K562 (cell line): ENCODE measurements at regions not wholly inside any gene's neighbourhood (a gene's known extent, or its start where the extent isn't known, plus 50 kb on each side); places are given as distances from the start of the nearest gene placed in this dataset.

ENCODE experiments used
- BCLAF1 ChIP-seq, 2 experiments: fragments of 450-650 bp in 1 of 2; IDR thresholded peaks; 2 replicates each; pipeline ENCODE4 v1.6.1; 2011 to 2017; ENCODE audit warnings: low read depth in 2 of 2, antibody characterized with exemption in 1 of 2, borderline replicate concordance in 1 of 2, low read length in 1 of 2, mild to moderate bottlenecking in 1 of 2, mixed read lengths in 1 of 2; ENCODE audit not compliant: control insufficient read depth in 1 of 2
- CTCF ChIP-seq, 3 experiments: IDR thresholded peaks in 2 of 3; conservative IDR thresholded peaks in 1 of 3; 2 replicates each; pipeline ENCODE4 v1.5.1; 2011 to 2012; ENCODE audit warnings: low read length in 3 of 3, mild to moderate bottlenecking in 3 of 3, control low read depth in 2 of 3, improper control_type of control experiment in 1 of 3, inconsistent platforms in 1 of 3, low read depth in 1 of 3, mixed read lengths in 1 of 3, moderate library complexity in 1 of 3; ENCODE audit not compliant: insufficient read depth in 2 of 3
- ELK1 ChIP-seq: sonication (generic); formaldehyde crosslinking; IDR thresholded peaks from 2 replicates; pipeline ENCODE4 v1.8.1; 2022; ENCODE audit warnings: missing genetic modification reagents
- ESRRA ChIP-seq: fragments of 450-650 bp; IDR thresholded peaks from 2 replicates; pipeline ENCODE4 v1.6.1; 2014; ENCODE audit warnings: low read depth, mild to moderate bottlenecking, moderate library complexity, borderline replicate concordance
- HNRNPK ChIP-seq: fragments of 200-400 bp; formaldehyde crosslinking; IDR thresholded peaks from one replicate; pipeline ENCODE4 v1.6.1; 2018; ENCODE audit warnings: mild to moderate bottlenecking, low read depth, low read length; ENCODE audit not compliant: poor library complexity, severe bottlenecking
- HNRNPUL1 ChIP-seq: fragments of 200-400 bp; formaldehyde crosslinking; IDR thresholded peaks from 2 replicates; pipeline ENCODE4 v1.6.1; 2017; ENCODE audit warnings: low read length
- JUNB ChIP-seq: fragments of 450-650 bp; formaldehyde crosslinking; conservative IDR thresholded peaks from 2 replicates; pipeline ENCODE4 v1.4.0; 2020; ENCODE audit warnings: mild to moderate bottlenecking
- KDM4B ChIP-seq, 2 experiments: fragments of 450-650 bp in 1 of 2; sonication (generic) in 1 of 2; IDR thresholded peaks; 2 replicates each; pipeline ENCODE4 v1.6.1; 2016 to 2017; ENCODE audit warnings: borderline replicate concordance in 2 of 2, antibody characterized with exemption in 1 of 2, low read depth in 1 of 2, mild to moderate bottlenecking in 1 of 2
- MXI1 ChIP-seq: IDR thresholded peaks from 2 replicates; pipeline ENCODE4 v1.6.1; 2011; ENCODE audit warnings: low read depth, mild to moderate bottlenecking, improper control_type of control experiment, low read length
- POLR2A ChIP-seq: fragments of 450-650 bp; conservative IDR thresholded peaks from 2 replicates; pipeline ENCODE4 v1.6.1; 2016
- SMARCA5 ChIP-seq: fragments of 450-650 bp; IDR thresholded peaks from 2 replicates; pipeline ENCODE4 v1.6.1; 2016
- ZHX1 ChIP-seq: fragments of 150-350 bp; conservative IDR thresholded peaks from 2 replicates; pipeline ENCODE4 v1.6.1; 2014; ENCODE audit warnings: low read length
- ZNF644 ChIP-seq: fragments of 200-800 bp; sonication (Bioruptor generic); IDR thresholded peaks from 2 replicates; pipeline ENCODE4 v1.6.1; 2016; ENCODE audit warnings: low read depth, missing genetic modification characterization, missing compliant biosample characterization

- TF ChIP-seq SMARCA5 (no peak), POLR2A (no peak), ZNF644 (tag) (no peak), CTCF (IDR thresholded peaks at IDR 0.05 in 2 of 3, conservative IDR thresholded peaks at IDR 0.05 in 1 of 3; ENCODE audit: insufficient read depth in 2 of 3, low read depth in 1 of 3, low read length in 3 of 3) (no peak), ESRRA (no peak), ZHX1 (no peak), BCLAF1 (IDR thresholded peaks at IDR 0.05; ENCODE audit: borderline replicate concordance in 1 of 2, control insufficient read depth in 1 of 2, low read depth in 2 of 2, low read length in 1 of 2) (no peak), ELK1 (CRISPR knock-in tag) (no peak), KDM4B (IDR thresholded peaks at IDR 0.05; ENCODE audit: borderline replicate concordance in 2 of 2, low read depth in 1 of 2) (no peak), HNRNPK (no peak), JUNB (CRISPR knock-in tag) (no peak), MXI1 (no peak), HNRNPUL1 (no peak)
Observed at GRCh38 chr12:86730233-86730632, 474.0 kb upstream of the MGAT4C start.
